ENCODE measurements at regions not wholly inside any gene's neighbourhood (a gene's known extent, or its start where the extent isn't known, plus 50 kb on each side); places are given as distances from the start of the nearest gene placed in this dataset.

DNA sequence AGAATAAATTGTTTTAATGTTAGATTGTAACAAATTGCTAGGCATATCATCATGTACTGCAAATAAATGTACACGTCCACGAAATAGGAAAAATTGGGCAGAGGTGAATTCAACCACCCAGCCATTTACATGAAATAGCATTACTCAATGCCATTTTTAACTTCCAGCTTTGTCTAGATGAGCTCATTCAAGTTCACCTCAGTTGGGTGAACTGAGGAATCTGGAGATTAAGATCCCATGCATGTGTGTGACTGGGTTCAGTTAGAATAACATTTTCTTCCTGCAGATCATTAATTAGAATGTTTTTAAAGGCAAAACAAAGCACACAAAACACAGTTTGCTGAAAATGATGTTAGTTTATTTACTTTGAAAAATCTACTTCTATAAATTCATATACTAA, 767.8 kb upstream of the GOLIM4 start:
- no peaks in the 10 kb centered on the region for H3K4me1 ChIP-seq
- H3K9me3 ChIP-seq, result no peaks in the 10 kb centered on the region
- no peak for TF ChIP-seq EP300 (IDR thresholded peaks at IDR 0.05)
- TF ChIP-seq, protein P1, sequence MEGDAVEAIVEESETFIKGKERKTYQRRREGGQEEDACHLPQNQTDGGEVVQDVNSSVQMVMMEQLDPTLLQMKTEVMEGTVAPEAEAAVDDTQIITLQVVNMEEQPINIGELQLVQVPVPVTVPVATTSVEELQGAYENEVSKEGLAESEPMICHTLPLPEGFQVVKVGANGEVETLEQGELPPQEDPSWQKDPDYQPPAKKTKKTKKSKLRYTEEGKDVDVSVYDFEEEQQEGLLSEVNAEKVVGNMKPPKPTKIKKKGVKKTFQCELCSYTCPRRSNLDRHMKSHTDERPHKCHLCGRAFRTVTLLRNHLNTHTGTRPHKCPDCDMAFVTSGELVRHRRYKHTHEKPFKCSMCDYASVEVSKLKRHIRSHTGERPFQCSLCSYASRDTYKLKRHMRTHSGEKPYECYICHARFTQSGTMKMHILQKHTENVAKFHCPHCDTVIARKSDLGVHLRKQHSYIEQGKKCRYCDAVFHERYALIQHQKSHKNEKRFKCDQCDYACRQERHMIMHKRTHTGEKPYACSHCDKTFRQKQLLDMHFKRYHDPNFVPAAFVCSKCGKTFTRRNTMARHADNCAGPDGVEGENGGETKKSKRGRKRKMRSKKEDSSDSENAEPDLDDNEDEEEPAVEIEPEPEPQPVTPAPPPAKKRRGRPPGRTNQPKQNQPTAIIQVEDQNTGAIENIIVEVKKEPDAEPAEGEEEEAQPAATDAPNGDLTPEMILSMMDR (IDR thresholded peaks at IDR 0.05), result no peak
- TF ChIP-seq POLR2A (IDR thresholded peaks at IDR 0.05), result no peak
- TF ChIP-seq POLR2AphosphoS5 (IDR thresholded peaks at IDR 0.05), result no peak
- H3K27ac ChIP-seq, result no peak overlapping the region
- H3K36me3 ChIP-seq, result no peaks in the 10 kb centered on the region
- 83% methylated on average over 2 of the region's 2 CpGs for WGBS
- no peak for DNase-seq (ENCODE audit: low spot score in 2 of 2)
- no peaks in the 10 kb centered on the region for H3K27me3 ChIP-seq
- H3K4me3 ChIP-seq, result no peak overlapping the region

DNA sequence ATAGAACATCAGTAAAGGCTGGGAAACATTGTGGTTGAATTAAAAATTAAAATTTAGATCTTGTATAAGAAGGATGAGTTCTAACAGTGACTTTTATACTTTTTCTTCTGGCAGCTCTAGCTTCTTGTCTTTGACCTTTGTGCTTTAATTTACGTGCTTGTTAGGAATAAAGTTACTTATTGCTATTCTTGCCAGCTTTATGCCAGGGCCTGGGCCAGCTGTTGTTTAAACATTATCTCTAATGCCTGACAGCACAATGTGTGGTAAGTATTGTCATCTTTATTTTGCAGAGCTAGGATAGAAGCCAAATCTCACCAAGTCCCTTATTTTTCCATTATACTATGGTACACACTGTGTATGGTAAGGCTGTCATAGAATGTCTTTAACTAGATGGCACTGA, 766.7 kb upstream of the GOLIM4 start:
- TF ChIP-seq, protein P1 (IDR thresholded peaks at IDR 0.05), result no peak
- TF ChIP-seq POLR2AphosphoS5 (IDR thresholded peaks at IDR 0.05) (no peak), EP300 (IDR thresholded peaks at IDR 0.05) (no peak), POLR2A (IDR thresholded peaks at IDR 0.05) (no peak)
- Histone ChIP-seq H3K27me3 (no peaks in the 10 kb centered on the region), H3K4me3 (no peak overlapping the region), H3K27ac (no peak overlapping the region), H3K9me3 (no peaks in the 10 kb centered on the region), H3K4me1 (no peaks in the 10 kb centered on the region), H3K36me3 (no peaks in the 10 kb centered on the region)
- 44% methylated on average over 1 of the region's 1 CpG for WGBS
- DNase-seq (ENCODE audit: low spot score in 2 of 2), result no peak

DNA sequence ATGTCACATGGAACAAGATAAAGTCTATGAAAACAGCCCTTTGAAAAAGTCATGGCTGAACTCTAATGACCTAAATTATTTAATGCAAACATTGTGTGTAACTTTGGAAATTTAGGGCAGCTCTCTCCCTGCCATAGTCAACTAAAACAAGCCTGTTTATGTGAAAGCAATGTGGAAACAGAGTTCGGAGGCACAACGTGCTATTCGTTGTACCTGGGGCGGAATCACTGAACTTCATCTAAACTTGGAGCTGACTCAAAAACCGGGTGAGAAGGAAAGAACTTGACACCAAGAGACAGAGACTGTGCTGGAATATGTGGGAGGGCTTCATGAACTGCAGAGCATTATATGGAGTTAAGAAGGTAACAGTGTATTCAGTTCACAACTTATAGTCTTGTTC, 764.9 kb upstream of the GOLIM4 start:
- no peaks in the 10 kb centered on the region for H3K4me1 ChIP-seq
- H3K27me3 ChIP-seq, result no peaks in the 10 kb centered on the region
- DNase-seq (ENCODE audit: low spot score in 2 of 2), result no peak
- no peaks in the 10 kb centered on the region for H3K9me3 ChIP-seq
- H3K4me3 ChIP-seq, result no peak overlapping the region
- WGBS, result 84% methylated on average over 5 of the region's 5 CpGs
- no peak overlapping the region for H3K27ac ChIP-seq
- H3K36me3 ChIP-seq, result no peaks in the 10 kb centered on the region
- TF ChIP-seq EP300 (IDR thresholded peaks at IDR 0.05), result no peak
- TF ChIP-seq, protein P1 (IDR thresholded peaks at IDR 0.05), result no peak
- no peak for TF ChIP-seq POLR2AphosphoS5 (IDR thresholded peaks at IDR 0.05)
- TF ChIP-seq POLR2A (IDR thresholded peaks at IDR 0.05), result no peak

DNA sequence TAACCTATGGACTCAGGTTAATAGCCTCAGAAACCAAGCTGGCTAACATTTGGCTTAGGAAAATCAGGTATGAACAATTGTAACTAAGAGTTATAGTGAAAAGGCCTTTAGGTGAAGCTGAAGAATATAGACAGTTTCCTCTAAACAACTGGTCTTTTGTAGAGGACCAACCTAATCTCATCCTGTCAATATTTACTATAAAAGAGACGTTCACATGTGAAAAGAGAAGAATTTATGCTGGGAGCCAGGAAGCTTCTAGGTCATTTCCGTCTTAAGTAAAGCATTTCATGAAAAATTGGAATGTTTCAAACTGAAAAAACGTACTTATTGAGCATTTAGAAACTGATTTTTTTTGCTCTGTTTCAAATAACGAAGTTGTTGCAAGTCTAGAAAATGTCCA, 764.3 kb upstream of the GOLIM4 start:
- Histone ChIP-seq H3K4me1 (no peaks in the 10 kb centered on the region), H3K9me3 (no peaks in the 10 kb centered on the region), H3K27me3 (no peaks in the 10 kb centered on the region), H3K36me3 (no peaks in the 10 kb centered on the region), H3K4me3 (no peak overlapping the region), H3K27ac (no peak overlapping the region)
- TF ChIP-seq, protein P1 (IDR thresholded peaks at IDR 0.05), result no peak
- no peak for TF ChIP-seq EP300 (IDR thresholded peaks at IDR 0.05)
- TF ChIP-seq POLR2AphosphoS5 (IDR thresholded peaks at IDR 0.05), result no peak
- TF ChIP-seq POLR2A (IDR thresholded peaks at IDR 0.05), result no peak
- WGBS, result 79% methylated on average over 4 of the region's 4 CpGs
- DNase-seq (ENCODE audit: low spot score in 2 of 2), result no peak

DNA sequence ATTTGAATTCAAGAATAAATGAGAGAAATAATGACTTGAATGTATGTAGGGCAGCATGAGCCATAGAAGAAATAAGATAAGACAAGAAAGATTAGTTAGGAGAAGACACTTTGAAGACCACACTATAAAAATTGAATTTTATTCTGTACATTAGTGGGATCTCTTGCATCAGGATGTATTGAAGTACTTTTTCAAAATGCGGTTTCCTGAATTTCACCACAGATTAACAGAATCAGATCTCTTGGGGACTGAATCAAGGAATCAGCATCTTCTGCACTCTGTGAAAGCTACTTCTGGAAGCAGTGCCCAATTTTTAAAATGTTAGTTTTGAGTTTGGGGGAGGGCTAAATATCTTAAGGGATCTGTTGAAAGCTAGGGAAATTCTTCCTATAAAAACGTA, 763.9 kb upstream of the GOLIM4 start:
- DNase-seq (ENCODE audit: low spot score in 2 of 2), result no peak
- no peak for TF ChIP-seq POLR2A (IDR thresholded peaks at IDR 0.05)
- TF ChIP-seq POLR2AphosphoS5 (IDR thresholded peaks at IDR 0.05), result no peak
- no peak for TF ChIP-seq EP300 (IDR thresholded peaks at IDR 0.05)
- TF ChIP-seq, protein P1 (IDR thresholded peaks at IDR 0.05), result no peak
- 88% methylated on average over 2 of the region's 2 CpGs for WGBS
- Histone ChIP-seq H3K4me3 (no peak overlapping the region), H3K27ac (no peak overlapping the region), H3K36me3 (no peaks in the 10 kb centered on the region), H3K9me3 (no peaks in the 10 kb centered on the region), H3K27me3 (no peaks in the 10 kb centered on the region), H3K4me1 (no peaks in the 10 kb centered on the region)

Measured in suprapubic skin (tissue), 4 donors.